ENCODE measurements at regions not wholly inside any gene's neighbourhood (a gene's known extent, or its start where the extent isn't known, plus 50 kb on each side); places are given as distances from the start of the nearest gene placed in this dataset.

- Histone ChIP-seq H3K27ac (ENCODE audit: insufficient read depth, low read length) (no peak overlapping the region), H3K14ac (replicated peaks; ENCODE audit: low read depth, low read length) (no peak overlapping the region), H2AK9ac (replicated peaks; ENCODE audit: low read depth, low read length, poor library complexity) (no peak overlapping the region), H4K91ac (ENCODE audit: insufficient read depth, low read depth, low read length) (no peak overlapping the region), H2AFZ (replicated peaks; ENCODE audit: low read length, poor library complexity) (no peak overlapping the region), H2BK5ac (ENCODE audit: low read depth, low read length, poor library complexity, severe bottlenecking) (no peak overlapping the region), H3K23ac (ENCODE audit: low read depth, low read length) (no peak overlapping the region), H3K4me1 (ENCODE audit: control insufficient read depth, insufficient read depth, low read length) (no peaks in the 10 kb centered on the region), H3K36me3 (ENCODE audit: control insufficient read depth, insufficient read depth, low read length) (no peaks in the 10 kb centered on the region), H3K56ac (ENCODE audit: extremely low read depth, insufficient read depth, low read length) (no peak overlapping the region), H2BK15ac (ENCODE audit: low read depth, low read length) (no peak overlapping the region), H4K20me1 (ENCODE audit: insufficient read depth, low read length) (no peaks in the 10 kb centered on the region), H2AK5ac (ENCODE audit: low read depth, low read length) (no peak overlapping the region), H3K9me1 (ENCODE audit: insufficient read depth, low read length) (no peaks in the 10 kb centered on the region), H4K8ac (ENCODE audit: low read depth in 2 of 2, low read length in 2 of 2) (no peak overlapping the region), H3K4me2 (ENCODE audit: low read depth, low read length) (no peak overlapping the region), H3K4me3 (ENCODE audit: insufficient read depth, low read depth, low read length) (no peak overlapping the region), H3K9me3 (ENCODE audit: control insufficient read depth, insufficient read depth, low read length) (no peaks in the 10 kb centered on the region), H3K9ac (ENCODE audit: low read depth, low read length) (no peak overlapping the region), H3K18ac (ENCODE audit: low read depth, low read length) (no peak overlapping the region), H3K79me1 (ENCODE audit: low read depth in 1 of 2, low read length in 2 of 2) (no peaks in the 10 kb centered on the region), H4K5ac (ENCODE audit: low read depth, low read length) (no peak overlapping the region), H3K27me3 (ENCODE audit: control insufficient read depth, insufficient read depth, low read length) (peaks cover 5% of the 10 kb centered on the region), H2BK120ac (ENCODE audit: low read depth, low read length) (no peak overlapping the region), H2BK20ac (ENCODE audit: low read depth, low read length) (no peak overlapping the region), H3K4ac (ENCODE audit: low read depth, low read length) (no peak overlapping the region)
- DNase-seq (no peak), ATAC-seq (ENCODE audit: low read depth) (no peak)
- BruUV-seq (replicated peaks), result no TSS peak
- CTCF ChIA-PET, result no interaction called here
- in situ Hi-C loops (cut with MboI; ENCODE audit: low sequenced_read_pairs) (no loop called here), intact Hi-C loops (cut with micrococcal nuclease) (no loop called here), dilution Hi-C loops (cut with HindIII; ENCODE audit: low sequenced_read_pairs, unreplicated experiment) (no loop called here)
- TF ChIP-seq RAD21 (IDR thresholded peaks at IDR 0.05; ENCODE audit: low read length) (no peak), SMC3 (IDR thresholded peaks at IDR 0.05; ENCODE audit: low read depth, low read length) (no peak), MAFK (IDR thresholded peaks at IDR 0.05; ENCODE audit: low read depth, low read length) (no peak), POLR2A (IDR thresholded peaks at IDR 0.05; ENCODE audit: low read depth, low read length) (no peak), CTCF (conservative IDR thresholded peaks at IDR 0.05; ENCODE audit: low read depth, low read length) (no peak), BHLHE40 (IDR thresholded peaks at IDR 0.05; ENCODE audit: low read depth, low read length) (no peak), NFE2L2 (IDR thresholded peaks at IDR 0.05; ENCODE audit: low read depth, low read length) (no peak), CEBPB (IDR thresholded peaks at IDR 0.05; ENCODE audit: low read depth, low read length) (no peak), MXI1 (IDR thresholded peaks at IDR 0.05; ENCODE audit: borderline replicate concordance, low read depth, low read length) (no peak), FOS (IDR thresholded peaks at IDR 0.05; ENCODE audit: low read depth, low read length) (no peak), RCOR1 (IDR thresholded peaks at IDR 0.05; ENCODE audit: insufficient replicate concordance, low read length) (no peak)
- TF ChIP-seq, protein P1, sequence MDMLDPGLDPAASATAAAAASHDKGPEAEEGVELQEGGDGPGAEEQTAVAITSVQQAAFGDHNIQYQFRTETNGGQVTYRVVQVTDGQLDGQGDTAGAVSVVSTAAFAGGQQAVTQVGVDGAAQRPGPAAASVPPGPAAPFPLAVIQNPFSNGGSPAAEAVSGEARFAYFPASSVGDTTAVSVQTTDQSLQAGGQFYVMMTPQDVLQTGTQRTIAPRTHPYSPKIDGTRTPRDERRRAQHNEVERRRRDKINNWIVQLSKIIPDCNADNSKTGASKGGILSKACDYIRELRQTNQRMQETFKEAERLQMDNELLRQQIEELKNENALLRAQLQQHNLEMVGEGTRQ (IDR thresholded peaks at IDR 0.05; ENCODE audit: low read depth, low read length), result no peak
- TF ChIP-seq, protein P2, sequence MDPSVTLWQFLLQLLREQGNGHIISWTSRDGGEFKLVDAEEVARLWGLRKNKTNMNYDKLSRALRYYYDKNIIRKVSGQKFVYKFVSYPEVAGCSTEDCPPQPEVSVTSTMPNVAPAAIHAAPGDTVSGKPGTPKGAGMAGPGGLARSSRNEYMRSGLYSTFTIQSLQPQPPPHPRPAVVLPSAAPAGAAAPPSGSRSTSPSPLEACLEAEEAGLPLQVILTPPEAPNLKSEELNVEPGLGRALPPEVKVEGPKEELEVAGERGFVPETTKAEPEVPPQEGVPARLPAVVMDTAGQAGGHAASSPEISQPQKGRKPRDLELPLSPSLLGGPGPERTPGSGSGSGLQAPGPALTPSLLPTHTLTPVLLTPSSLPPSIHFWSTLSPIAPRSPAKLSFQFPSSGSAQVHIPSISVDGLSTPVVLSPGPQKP (IDR thresholded peaks at IDR 0.05; ENCODE audit: borderline replicate concordance, low read depth, low read length), result no peak
- POLR2A ChIA-PET (ENCODE audit: unreplicated experiment), result no interaction called here
- WGBS, 2 experiments (ENCODE audit: extremely low coverage in 2 of 2, insufficient read length in 1 of 2), result no CpG with 5 or more reads among the region's 1 CpG
Measured at GRCh38 chr4:52507774-52508173, 151.3 kb downstream of the USP46 start.
